AML-193 (cell line): ENCODE measurements at regions not wholly inside any gene's neighbourhood (a gene's known extent, or its start where the extent isn't known, plus 50 kb on each side); places are given as distances from the start of the nearest gene placed in this dataset.
"Not testable (repeated sequence)": the region's sequence is repeated elsewhere in the genome, so short reads cannot be mapped to it uniquely, and the experiment has no call there.

ENCODE experiments used
- DNase-seq, 2 experiments: peaks; one replicate each; lab custom pipeline; 2025; lab: John Stamatoyannopoulos, UW

GRCh38 chr2:111579500-111580134 is 304.4 kb downstream of the ANAPC1 start:
- not testable (repeated sequence) for DNase-seq

DNA sequence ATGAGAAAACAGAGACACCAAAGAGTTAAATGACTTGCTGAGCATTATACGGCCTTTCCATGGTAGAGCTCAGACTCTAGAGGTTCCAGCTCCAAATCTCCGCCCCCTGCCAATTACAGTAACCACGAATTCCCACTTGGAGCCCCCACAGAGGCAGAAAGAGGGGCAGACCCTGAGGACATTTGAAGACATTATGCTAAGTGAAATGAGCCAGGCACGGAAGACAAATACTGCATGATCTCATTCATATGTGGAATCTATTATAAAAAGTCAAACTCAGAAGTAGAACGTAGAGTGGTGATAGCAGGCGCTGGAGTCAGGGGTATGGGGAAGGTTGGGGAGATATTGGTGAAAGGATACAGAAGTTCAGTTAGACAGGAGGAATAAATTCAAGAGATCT is 303.4 kb downstream of the ANAPC1 start:
- DNase-seq: not testable (repeated sequence)

GRCh38 chr2:111582090-111582489 is 301.9 kb downstream of the ANAPC1 start:
- DNase-seq: not testable (repeated sequence)

DNA sequence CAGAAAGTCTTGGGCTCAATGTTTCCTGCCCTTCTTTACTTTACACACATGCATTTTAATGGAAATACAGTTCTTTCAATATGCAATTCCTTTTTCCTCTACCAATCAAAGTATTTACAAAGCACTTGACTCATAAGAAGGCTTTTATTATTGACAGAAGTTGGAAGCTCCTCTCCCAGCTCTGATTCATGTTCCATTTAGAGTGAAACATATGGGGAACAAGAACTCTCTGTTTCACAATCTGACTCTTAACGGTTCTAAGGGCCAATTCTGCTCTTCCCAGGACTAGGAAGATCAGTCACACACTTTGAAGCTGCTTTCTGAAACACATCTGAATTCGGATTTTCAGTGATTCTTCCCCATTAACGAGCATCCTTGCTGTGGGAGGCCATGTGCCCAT is 300.5 kb downstream of the ANAPC1 start:
- not testable (repeated sequence) for DNase-seq

GRCh38 chr2:111584540-111584939 is 299.5 kb downstream of the ANAPC1 start:
- not testable (repeated sequence) for DNase-seq

DNA sequence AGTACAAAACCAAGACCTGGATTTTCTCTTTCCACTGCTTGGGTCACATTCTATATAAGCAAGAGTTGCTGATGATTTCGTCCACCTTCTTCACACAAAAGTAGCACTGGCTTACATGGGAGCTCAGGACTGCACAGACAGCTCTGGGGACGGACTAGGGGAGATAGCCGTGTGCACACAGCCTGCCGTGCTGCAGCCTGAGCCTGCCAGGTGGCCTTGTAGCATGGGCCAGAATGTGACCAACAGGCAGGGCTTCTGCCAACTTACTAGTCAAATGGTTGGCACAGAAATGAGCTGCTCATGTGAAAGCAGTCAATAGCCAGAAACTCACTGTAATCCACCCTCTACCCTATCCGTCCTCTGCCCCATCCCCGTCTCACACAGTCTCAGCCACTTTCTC is 299.0 kb downstream of the ANAPC1 start:
- not testable (repeated sequence) for DNase-seq

GRCh38 chr2:111586014-111586413 is 298.0 kb downstream of the ANAPC1 start:
- not testable (repeated sequence) for DNase-seq

GRCh38 chr2:111595072-111595471 is 288.9 kb downstream of the ANAPC1 start:
- not testable (repeated sequence) for DNase-seq

DNA sequence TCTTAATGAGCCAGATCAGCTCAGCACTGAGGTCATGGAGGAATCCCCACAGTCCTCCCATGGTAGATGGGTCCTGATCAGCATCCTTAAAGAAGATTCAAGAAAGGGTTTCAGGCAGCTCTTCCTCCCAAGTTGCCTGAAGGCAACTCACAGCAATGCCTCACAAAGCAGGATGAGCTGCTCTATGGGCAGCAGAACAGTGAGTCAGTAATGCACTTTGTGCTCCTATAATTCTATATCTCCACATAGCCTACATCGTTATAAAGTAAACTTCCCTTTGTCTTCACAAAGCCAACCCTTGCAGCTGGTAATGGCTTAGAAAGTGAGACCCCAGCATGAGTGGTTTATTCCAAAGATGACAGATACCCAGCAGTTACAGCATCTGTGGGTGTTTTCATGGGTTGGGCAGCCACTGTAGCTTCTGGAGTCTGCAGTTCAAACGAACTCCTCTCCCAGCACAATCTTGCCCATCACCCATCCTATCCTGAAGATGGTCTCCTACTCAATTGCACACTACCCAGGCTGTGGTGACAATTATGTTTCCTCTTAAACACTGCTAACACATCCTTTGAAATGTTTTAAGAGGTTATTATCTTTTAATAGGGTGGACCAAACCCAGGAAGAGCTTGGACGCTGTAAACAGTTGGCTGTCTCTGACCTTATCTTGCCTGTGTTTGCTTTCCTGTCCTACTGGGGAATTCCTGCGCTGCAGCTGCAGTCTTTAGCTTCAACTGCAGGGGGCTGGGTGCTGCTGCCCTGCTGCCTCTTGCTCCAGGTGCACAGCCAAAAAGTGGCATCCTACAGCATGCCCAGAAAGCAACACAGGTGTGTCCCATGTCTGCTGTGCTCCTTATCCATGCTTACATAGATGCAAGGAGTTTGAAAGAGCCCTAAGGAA is 286.9 kb downstream of the ANAPC1 start:
- DNase-seq: not testable (repeated sequence)

- not testable (repeated sequence) for DNase-seq
Measured at GRCh38 chr2:111598944-111599343, 285.0 kb downstream of the ANAPC1 start.

- not testable (repeated sequence) for DNase-seq
Measured at GRCh38 chr2:111602259-111602658, 281.7 kb downstream of the ANAPC1 start.

DNA sequence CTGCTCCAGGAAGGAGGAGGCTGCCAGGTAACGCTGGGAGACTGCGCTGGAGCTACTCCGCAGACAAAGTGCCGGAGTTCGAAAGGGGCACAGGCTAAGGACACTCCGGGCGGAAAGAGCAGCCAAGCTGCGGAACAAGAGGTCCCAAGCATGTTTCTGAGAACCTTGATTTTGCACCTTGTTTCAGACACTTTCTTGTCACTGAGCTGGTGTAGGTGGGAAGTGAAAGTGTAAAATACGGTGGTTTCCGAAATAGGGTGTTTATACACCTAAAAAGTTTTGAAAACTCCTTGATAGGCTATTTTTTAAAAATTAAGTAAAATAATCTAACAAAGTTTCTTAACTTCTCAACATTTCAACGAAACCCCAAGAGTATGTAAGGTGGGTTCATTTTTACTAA is 278.2 kb downstream of the ANAPC1 start:
- DNase-seq: not testable (repeated sequence)

GRCh38 chr2:111606632-111607031 is 277.4 kb downstream of the ANAPC1 start:
- not testable (repeated sequence) for DNase-seq

GRCh38 chr2:111609146-111609844 is 274.7 kb downstream of the ANAPC1 start:
- DNase-seq: not testable (repeated sequence)

GRCh38 chr2:111610035-111610434 is 274.0 kb downstream of the ANAPC1 start:
- DNase-seq: not testable (repeated sequence)

GRCh38 chr2:111616651-111617218 is 267.3 kb downstream of the ANAPC1 start:
- DNase-seq: no peak

- DNase-seq: no peak
Measured at GRCh38 chr2:111617299-111618225, 266.4 kb downstream of the ANAPC1 start.

DNA sequence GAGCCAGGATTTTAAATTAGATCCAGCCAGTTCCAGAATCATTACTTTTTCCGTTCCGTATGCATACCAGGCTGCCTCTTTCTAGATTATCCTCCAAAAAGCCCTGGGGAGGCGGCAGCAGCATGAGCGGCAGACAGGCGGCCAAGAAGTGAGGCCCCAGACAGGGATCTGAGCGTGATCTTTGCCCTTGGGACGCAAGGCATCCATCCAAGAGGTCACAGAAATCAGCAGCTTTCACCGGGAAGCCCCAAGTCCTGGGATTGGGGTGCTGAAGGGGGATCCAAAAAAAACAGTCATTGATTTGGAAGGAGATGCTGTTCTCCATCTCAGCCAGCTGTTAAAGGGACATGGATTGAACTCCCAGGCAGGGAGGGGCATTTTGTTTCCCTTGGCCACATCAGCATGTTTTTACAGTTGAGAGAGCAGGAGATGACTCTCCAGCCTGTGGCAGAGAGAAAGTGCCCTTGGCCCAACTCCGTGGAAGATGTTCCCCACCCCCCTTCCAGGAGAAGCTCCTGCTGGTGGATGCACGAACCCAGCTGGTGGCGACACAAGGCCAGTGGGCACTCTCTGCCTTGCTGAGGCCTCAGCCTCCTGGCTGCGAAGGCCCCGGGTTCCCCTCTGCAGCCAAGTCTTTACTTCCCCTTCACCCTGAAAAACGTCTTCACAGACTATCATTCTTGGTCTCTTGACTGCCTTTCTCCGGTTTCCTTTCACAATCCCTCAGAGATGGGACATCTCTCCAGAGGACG is 265.6 kb downstream of the ANAPC1 start:
- DNase-seq: peak in 1 of 2 experiments; percentile 61

DNA sequence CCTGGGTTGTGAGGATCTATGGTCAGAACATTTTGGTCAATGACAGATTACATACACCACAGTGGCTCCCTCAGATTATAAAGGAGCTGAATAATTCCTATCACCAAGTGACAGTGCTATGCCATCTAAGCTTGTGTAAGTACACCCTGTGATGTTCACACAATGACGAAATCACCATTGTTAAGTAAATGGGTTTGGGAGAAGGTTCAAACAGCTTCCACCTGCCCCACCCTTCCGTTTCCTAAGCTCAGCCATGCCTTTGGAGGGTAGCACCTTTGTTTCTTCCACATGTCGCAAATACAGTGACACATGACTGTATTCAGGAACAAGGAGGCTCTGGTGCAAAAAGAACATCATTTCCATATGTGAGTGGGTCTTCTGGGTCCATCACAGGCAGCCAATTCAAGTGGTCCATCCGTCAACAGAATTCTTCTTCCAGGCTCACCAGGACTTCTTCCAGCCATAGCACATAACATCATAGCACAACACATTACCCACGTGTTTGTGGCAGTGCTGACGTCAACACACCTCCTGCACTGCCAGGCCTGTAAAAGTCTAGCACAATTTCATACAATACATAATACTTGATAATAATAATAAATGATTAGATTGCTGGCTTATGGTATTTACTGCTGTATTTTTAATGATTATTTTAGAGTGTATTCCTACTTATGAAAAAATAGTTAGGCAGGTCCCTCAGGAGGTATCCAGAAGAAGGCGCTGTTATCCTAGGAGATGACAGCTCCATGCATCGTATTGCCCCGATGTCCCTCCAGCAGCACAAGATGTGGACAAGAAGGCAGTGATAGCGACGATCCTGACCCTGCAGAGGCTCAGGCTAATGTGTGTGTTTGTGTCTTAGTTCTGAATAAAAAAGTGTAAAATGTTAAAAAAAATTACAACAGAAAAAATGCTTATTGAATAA is 264.8 kb downstream of the ANAPC1 start:
- DNase-seq: peak; percentile 54 to 61
